ENCODE measurements at regions not wholly inside any gene's neighbourhood (a gene's known extent, or its start where the extent isn't known, plus 50 kb on each side); places are given as distances from the start of the nearest gene placed in this dataset.

GRCh38 chr2:144896341-144896740, 376.4 kb upstream of the ZEB2 start:
- in situ Hi-C loops (cut with MboI; ENCODE audit: low pct_unique_long_range_greater_than_20kb, low sequenced_read_pairs, unreplicated experiment): no loop called here
- no peak for DNase-seq (ENCODE audit: low spot score)
- TF ChIP-seq CTCF (IDR thresholded peaks at IDR 0.05; ENCODE audit: extremely low read depth, insufficient read depth, missing control alignments): no peak

- TF ChIP-seq CTCF (IDR thresholded peaks at IDR 0.05; ENCODE audit: extremely low read depth, insufficient read depth, missing control alignments): no peak
- no peak for DNase-seq (ENCODE audit: low spot score)
- in situ Hi-C loops (cut with MboI; ENCODE audit: low pct_unique_long_range_greater_than_20kb, low sequenced_read_pairs, unreplicated experiment): no loop called here
Measured at GRCh38 chr2:144894612-144895599, 375.0 kb upstream of the ZEB2 start.

GRCh38 chr2:144893464-144893863, 373.5 kb upstream of the ZEB2 start:
- no peak for TF ChIP-seq CTCF (IDR thresholded peaks at IDR 0.05; ENCODE audit: extremely low read depth, insufficient read depth, missing control alignments)
- DNase-seq (ENCODE audit: low spot score): no peak
- in situ Hi-C loops (cut with MboI; ENCODE audit: low pct_unique_long_range_greater_than_20kb, low sequenced_read_pairs, unreplicated experiment): no loop called here

- in situ Hi-C loops (cut with MboI; ENCODE audit: low pct_unique_long_range_greater_than_20kb, low sequenced_read_pairs, unreplicated experiment): no loop called here
- DNase-seq (ENCODE audit: low spot score): no peak
Measured at GRCh38 chr2:144890828-144891227, 370.9 kb upstream of the ZEB2 start.

DNA sequence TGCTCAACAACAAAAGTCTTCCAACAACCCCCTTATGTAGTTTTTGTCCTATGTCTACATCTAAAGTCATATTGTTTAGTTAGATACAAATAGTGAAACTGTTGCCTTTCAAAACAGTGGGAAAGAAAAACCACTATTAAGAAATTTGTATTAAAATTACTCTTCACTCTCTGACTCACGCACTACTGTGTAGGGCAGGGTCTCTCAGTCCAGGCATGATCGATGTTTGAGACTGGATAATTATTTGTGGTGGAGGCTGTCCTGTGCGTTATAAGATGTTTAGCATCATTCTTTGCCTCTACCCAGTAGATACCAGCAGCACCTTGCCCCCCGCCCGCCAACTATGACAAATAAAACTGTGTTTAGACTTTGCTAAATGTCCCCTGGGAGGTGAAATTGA, 369.4 kb upstream of the ZEB2 start:
- in situ Hi-C loops (cut with MboI; ENCODE audit: low pct_unique_long_range_greater_than_20kb, low sequenced_read_pairs, unreplicated experiment): no loop called here
- no peak for TF ChIP-seq CTCF (IDR thresholded peaks at IDR 0.05; ENCODE audit: extremely low read depth, insufficient read depth, missing control alignments)
- DNase-seq (ENCODE audit: low spot score): no peak

More at GRCh38 chr2:144890828-144891227, 370.9 kb upstream of the ZEB2 start:
- TF ChIP-seq CTCF (IDR thresholded peaks at IDR 0.05; ENCODE audit: extremely low read depth, insufficient read depth, missing control alignments): no peak

DNA sequence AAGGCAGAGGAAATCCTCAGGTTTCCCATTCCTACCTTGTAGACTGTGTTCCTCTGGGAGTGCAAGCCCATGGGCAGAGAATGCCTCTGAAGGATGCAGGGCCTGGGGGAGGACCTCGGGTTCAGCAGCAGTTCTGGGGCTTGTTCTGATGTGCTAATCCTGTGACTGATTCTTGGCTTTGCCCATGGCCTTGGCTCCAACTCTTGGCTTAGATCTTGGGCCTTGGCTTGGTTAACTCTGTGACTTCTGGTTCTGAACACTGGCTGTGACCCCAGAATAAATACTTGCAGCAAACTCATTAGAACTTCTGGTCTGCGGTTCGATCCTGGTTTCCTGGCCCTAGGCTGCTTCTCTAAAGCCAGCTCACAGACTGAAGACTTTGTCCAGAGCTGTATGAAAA, 366.9 kb upstream of the ZEB2 start:
- no peak for DNase-seq (ENCODE audit: low spot score)
- in situ Hi-C loops (cut with MboI; ENCODE audit: low pct_unique_long_range_greater_than_20kb, low sequenced_read_pairs, unreplicated experiment): no loop called here
- TF ChIP-seq CTCF (IDR thresholded peaks at IDR 0.05; ENCODE audit: extremely low read depth, insufficient read depth, missing control alignments): no peak

Measured in GM13977 (cell line).